ENCODE measurements at regions not wholly inside any gene's neighbourhood (a gene's known extent, or its start where the extent isn't known, plus 50 kb on each side); places are given as distances from the start of the nearest gene placed in this dataset.

DNA sequence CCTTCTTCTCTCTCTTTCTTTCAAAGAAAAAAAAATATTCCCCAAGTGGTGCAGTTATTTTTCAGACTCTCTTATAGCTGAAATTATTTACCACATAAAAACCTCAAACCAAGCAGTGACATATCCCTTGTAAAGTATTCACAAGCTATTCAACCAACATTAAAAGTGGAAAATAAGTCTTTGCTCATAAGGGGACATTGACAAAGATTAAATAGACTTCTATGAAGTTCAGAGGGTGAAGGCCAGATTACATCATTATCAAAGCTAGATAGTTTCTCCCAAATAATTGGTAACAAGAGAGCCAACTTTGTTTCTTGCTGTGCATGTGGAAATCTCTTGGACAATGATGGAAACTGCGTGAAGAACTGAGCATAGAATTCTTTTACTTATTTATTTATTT, 379.8 kb upstream of the RSPO3 start:
- H2BK5ac ChIP-seq (ENCODE audit: low read depth, low read length, poor library complexity, severe bottlenecking) = no peak overlapping the region
- no peak overlapping the region for H3K4me3 ChIP-seq (ENCODE audit: insufficient read depth, low read depth, low read length)
- dilution Hi-C loops (cut with HindIII; ENCODE audit: low sequenced_read_pairs, unreplicated experiment) (no loop called here), intact Hi-C loops (cut with micrococcal nuclease) (no loop called here), in situ Hi-C loops (cut with MboI; ENCODE audit: low sequenced_read_pairs) (no loop called here)
- no TSS peak for BruUV-seq (replicated peaks)
- H3K36me3 ChIP-seq (ENCODE audit: control insufficient read depth, insufficient read depth, low read length) = no peaks in the 10 kb centered on the region
- H3K79me1 ChIP-seq (ENCODE audit: low read depth in 1 of 2, low read length in 2 of 2) = no peaks in the 10 kb centered on the region
- DNase-seq = no peak
- no peak overlapping the region for H3K14ac ChIP-seq (replicated peaks; ENCODE audit: low read depth, low read length)
- no peak for TF ChIP-seq MAFK (IDR thresholded peaks at IDR 0.05; ENCODE audit: low read depth, low read length)
- TF ChIP-seq MAZ (IDR thresholded peaks at IDR 0.05; ENCODE audit: borderline replicate concordance, low read depth, low read length) = no peak
- TF ChIP-seq RFX5 (IDR thresholded peaks at IDR 0.05; ENCODE audit: low read depth, low read length) = no peak
- TF ChIP-seq, protein P1, sequence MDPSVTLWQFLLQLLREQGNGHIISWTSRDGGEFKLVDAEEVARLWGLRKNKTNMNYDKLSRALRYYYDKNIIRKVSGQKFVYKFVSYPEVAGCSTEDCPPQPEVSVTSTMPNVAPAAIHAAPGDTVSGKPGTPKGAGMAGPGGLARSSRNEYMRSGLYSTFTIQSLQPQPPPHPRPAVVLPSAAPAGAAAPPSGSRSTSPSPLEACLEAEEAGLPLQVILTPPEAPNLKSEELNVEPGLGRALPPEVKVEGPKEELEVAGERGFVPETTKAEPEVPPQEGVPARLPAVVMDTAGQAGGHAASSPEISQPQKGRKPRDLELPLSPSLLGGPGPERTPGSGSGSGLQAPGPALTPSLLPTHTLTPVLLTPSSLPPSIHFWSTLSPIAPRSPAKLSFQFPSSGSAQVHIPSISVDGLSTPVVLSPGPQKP (IDR thresholded peaks at IDR 0.05; ENCODE audit: borderline replicate concordance, low read depth, low read length) = no peak
- TF ChIP-seq NFE2L2 (IDR thresholded peaks at IDR 0.05; ENCODE audit: low read depth, low read length) = no peak
- no peak for TF ChIP-seq CEBPB (IDR thresholded peaks at IDR 0.05; ENCODE audit: low read depth, low read length)
- no peak for TF ChIP-seq POLR2A (IDR thresholded peaks at IDR 0.05; ENCODE audit: low read depth, low read length)
- TF ChIP-seq, protein P2, sequence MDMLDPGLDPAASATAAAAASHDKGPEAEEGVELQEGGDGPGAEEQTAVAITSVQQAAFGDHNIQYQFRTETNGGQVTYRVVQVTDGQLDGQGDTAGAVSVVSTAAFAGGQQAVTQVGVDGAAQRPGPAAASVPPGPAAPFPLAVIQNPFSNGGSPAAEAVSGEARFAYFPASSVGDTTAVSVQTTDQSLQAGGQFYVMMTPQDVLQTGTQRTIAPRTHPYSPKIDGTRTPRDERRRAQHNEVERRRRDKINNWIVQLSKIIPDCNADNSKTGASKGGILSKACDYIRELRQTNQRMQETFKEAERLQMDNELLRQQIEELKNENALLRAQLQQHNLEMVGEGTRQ (IDR thresholded peaks at IDR 0.05; ENCODE audit: low read depth, low read length) = no peak
- no peak for TF ChIP-seq BHLHE40 (IDR thresholded peaks at IDR 0.05; ENCODE audit: low read depth, low read length)
- TF ChIP-seq CTCF (conservative IDR thresholded peaks at IDR 0.05; ENCODE audit: low read depth, low read length) = no peak
- no peak for TF ChIP-seq RAD21 (IDR thresholded peaks at IDR 0.05; ENCODE audit: low read length)
- TF ChIP-seq SMC3 (IDR thresholded peaks at IDR 0.05; ENCODE audit: low read depth, low read length) = no peak
- no peak for TF ChIP-seq MXI1 (IDR thresholded peaks at IDR 0.05; ENCODE audit: borderline replicate concordance, low read depth, low read length)
- no peak for TF ChIP-seq FOS (IDR thresholded peaks at IDR 0.05; ENCODE audit: low read depth, low read length)
- TF ChIP-seq CHD1 (IDR thresholded peaks at IDR 0.05; ENCODE audit: low read depth, low read length) = no peak
- no peak for TF ChIP-seq RCOR1 (IDR thresholded peaks at IDR 0.05; ENCODE audit: insufficient replicate concordance, low read length)
- H4K8ac ChIP-seq (ENCODE audit: low read depth in 2 of 2, low read length in 2 of 2) = no peak overlapping the region
- ChIA-PET CTCF (interaction anchor here (0.6 to 1.5 kb wide), 2 partner anchors 15 to 254 kb away, joined by 3 to 4 read pairs; no protein-coding TSS in a partner anchor), POLR2A (ENCODE audit: unreplicated experiment) (no interaction called here)
- WGBS, 2 experiments (ENCODE audit: extremely low coverage in 2 of 2, insufficient read length in 1 of 2) = no CpG with 5 or more reads among the region's 1 CpG
- H2BK15ac ChIP-seq (ENCODE audit: low read depth, low read length) = no peak overlapping the region
- ATAC-seq (ENCODE audit: low read depth) = no peak
- no peak overlapping the region for H4K5ac ChIP-seq (ENCODE audit: low read depth, low read length)
- no peak overlapping the region for H2BK120ac ChIP-seq (ENCODE audit: low read depth, low read length)
- H3K9me1 ChIP-seq (ENCODE audit: insufficient read depth, low read length) = no peaks in the 10 kb centered on the region
- H3K56ac ChIP-seq (ENCODE audit: extremely low read depth, insufficient read depth, low read length) = no peak overlapping the region
- H2AFZ ChIP-seq (replicated peaks; ENCODE audit: low read length, poor library complexity) = no peak overlapping the region
- H3K9ac ChIP-seq (ENCODE audit: low read depth, low read length) = no peak overlapping the region
- no peak overlapping the region for H3K18ac ChIP-seq (ENCODE audit: low read depth, low read length)
- H4K91ac ChIP-seq (ENCODE audit: insufficient read depth, low read depth, low read length) = no peak overlapping the region
- H3K27ac ChIP-seq (ENCODE audit: insufficient read depth, low read length) = no peak overlapping the region
- H2BK20ac ChIP-seq (ENCODE audit: low read depth, low read length) = no peak overlapping the region
- H2AK5ac ChIP-seq (ENCODE audit: low read depth, low read length) = no peak overlapping the region
- H3K9me3 ChIP-seq (ENCODE audit: control insufficient read depth, insufficient read depth, low read length) = no peaks in the 10 kb centered on the region
- H4K20me1 ChIP-seq (ENCODE audit: insufficient read depth, low read length) = no peaks in the 10 kb centered on the region
- H3K27me3 ChIP-seq (ENCODE audit: control insufficient read depth, insufficient read depth, low read length) = no peaks in the 10 kb centered on the region
- no peaks in the 10 kb centered on the region for H3K4me1 ChIP-seq (ENCODE audit: control insufficient read depth, insufficient read depth, low read length)
- H3K4ac ChIP-seq (ENCODE audit: low read depth, low read length) = no peak overlapping the region
- no peak overlapping the region for H2AK9ac ChIP-seq (replicated peaks; ENCODE audit: low read depth, low read length, poor library complexity)
- H3K4me2 ChIP-seq (ENCODE audit: low read depth, low read length) = no peak overlapping the region
- no peak overlapping the region for H3K23ac ChIP-seq (ENCODE audit: low read depth, low read length)
